SU-DHL-6 (cell line): ENCODE measurements at regions not wholly inside any gene's neighbourhood (a gene's known extent, or its start where the extent isn't known, plus 50 kb on each side); places are given as distances from the start of the nearest gene placed in this dataset.

Experiments
- H2AFZ ChIP-seq: fragments of 200-600 bp; sonication (generic); 2 replicates; pipeline ENCODE4 v1.6.1; 2014; ENCODE audit warnings: low read depth, mild to moderate bottlenecking, moderate library complexity, mixed read lengths, antibody characterized with exemption, low read length; ENCODE audit not compliant: severe bottlenecking
- H3F3A ChIP-seq: fragments of 200-600 bp; shearing (Covaris generic); 2 replicates; pipeline ENCODE4 v1.6.0; 2016; ENCODE audit warnings: antibody characterized with exemption, mild to moderate bottlenecking; ENCODE audit not compliant: insufficient read depth
- H3K27ac ChIP-seq: fragments of 200-600 bp; sonication (generic); 2 replicates; pipeline ENCODE4 v1.5.1; 2016; ENCODE audit warnings: low read depth, mild to moderate bottlenecking, low read length, moderate library complexity, mixed read lengths
- H3K27me3 ChIP-seq: fragments of 200-600 bp; sonication (generic), shearing (Covaris generic); 2 replicates; pipeline ENCODE4 v1.6.0; 2014; ENCODE audit warnings: mild to moderate bottlenecking, low read length
- H3K36me3 ChIP-seq: fragments of 200-600 bp; sonication (generic); 2 replicates; pipeline ENCODE4 v1.6.1; 2014; ENCODE audit warnings: mild to moderate bottlenecking, low read length, mixed read lengths
- H3K4me2 ChIP-seq: fragments of 300-600, 200-600 bp; shearing (Covaris generic), sonication (generic); 2 replicates; pipeline ENCODE4 v1.6.0; 2014; ENCODE audit warnings: low read length, low read depth, mild to moderate bottlenecking; ENCODE audit not compliant: poor library complexity, severe bottlenecking
- H3K4me3 ChIP-seq: fragments of 200-600 bp; sonication (generic); 2 replicates; pipeline ENCODE4 v1.5.1; 2014; ENCODE audit warnings: antibody characterized with exemption, low read length, mild to moderate bottlenecking, mixed read lengths; ENCODE audit not compliant: insufficient read depth, poor library complexity, severe bottlenecking
- H3K79me2 ChIP-seq: fragments of 200-600 bp; sonication (generic); 2 replicates; pipeline ENCODE4 v1.6.1; 2014; ENCODE audit warnings: mild to moderate bottlenecking, low read length, moderate library complexity; ENCODE audit not compliant: insufficient read depth
- H3K9ac ChIP-seq: fragments of 200-600 bp; sonication (generic); 2 replicates; pipeline ENCODE4 v1.7.0; 2014; ENCODE audit warnings: mild to moderate bottlenecking, low read length
- H3K9me2 ChIP-seq: fragments of 200-600 bp; sonication (generic); replicated peaks from 2 replicates; pipeline ENCODE4 v1.6.1; 2014; ENCODE audit warnings: low read length; ENCODE audit not compliant: insufficient read depth
- H3K9me3 ChIP-seq: fragments of 200-600 bp; sonication (generic); 2 replicates; pipeline ENCODE4 v1.6.1; 2014; ENCODE audit warnings: low read length, mixed read lengths; ENCODE audit not compliant: insufficient read depth
- H4K20me1 ChIP-seq: fragments of 200-600 bp; sonication (generic); 2 replicates; pipeline ENCODE4 v1.6.1; 2014; ENCODE audit warnings: low read depth, mild to moderate bottlenecking, antibody characterized with exemption, low read length, moderate library complexity, mixed read lengths
- EZH2phosphoT487 ChIP-seq: fragments of 200-600 bp; sonication (generic), shearing (Covaris generic); conservative IDR thresholded peaks from 2 replicates; pipeline ENCODE4 v1.6.1; 2018; ENCODE audit warnings: mild to moderate bottlenecking, antibody characterized with exemption, low read length, moderate library complexity, mixed read lengths
- TF ChIP-seq, protein P1 (sequence below): fragments of 200-600 bp; sonication (generic); IDR thresholded peaks from one replicate; pipeline ENCODE4 v1.5.1; 2017; ENCODE audit warnings: antibody characterized with exemption, mild to moderate bottlenecking, low read length, moderate library complexity; ENCODE audit not compliant: insufficient read depth, poor library complexity, severe bottlenecking

DNA sequence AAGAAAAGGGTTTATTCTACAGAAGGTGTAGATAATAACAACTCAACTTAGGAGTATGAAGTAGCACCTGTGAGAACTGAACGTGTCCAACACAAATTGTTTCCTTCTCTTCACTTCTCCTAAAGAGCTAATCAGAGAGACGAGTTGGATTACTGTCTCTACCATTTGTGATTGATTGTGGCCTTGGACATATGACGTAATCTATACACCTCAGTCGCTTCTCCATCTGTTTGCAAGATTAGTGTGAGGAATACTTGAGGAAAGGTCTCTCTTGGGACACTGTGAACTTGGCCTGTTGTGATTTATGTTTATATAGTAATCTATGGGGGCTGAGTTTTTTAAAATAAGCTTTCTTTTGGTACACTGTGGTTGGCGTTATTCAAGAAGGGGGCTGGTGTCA lies 182.0 kb downstream of the ZNF330 start:
- no peaks in the 10 kb centered on the region for H3K36me3 ChIP-seq
- no peak overlapping the region for H3K9ac ChIP-seq
- H3K9me3 ChIP-seq, result no peaks in the 10 kb centered on the region
- no peaks in the 10 kb centered on the region for H3K27me3 ChIP-seq
- H3K4me3 ChIP-seq, result no peak overlapping the region
- H3F3A ChIP-seq, result no peaks in the 10 kb centered on the region
- H3K79me2 ChIP-seq, result no peaks in the 10 kb centered on the region
- TF ChIP-seq EZH2phosphoT487, result no peak
- TF ChIP-seq, protein P1, sequence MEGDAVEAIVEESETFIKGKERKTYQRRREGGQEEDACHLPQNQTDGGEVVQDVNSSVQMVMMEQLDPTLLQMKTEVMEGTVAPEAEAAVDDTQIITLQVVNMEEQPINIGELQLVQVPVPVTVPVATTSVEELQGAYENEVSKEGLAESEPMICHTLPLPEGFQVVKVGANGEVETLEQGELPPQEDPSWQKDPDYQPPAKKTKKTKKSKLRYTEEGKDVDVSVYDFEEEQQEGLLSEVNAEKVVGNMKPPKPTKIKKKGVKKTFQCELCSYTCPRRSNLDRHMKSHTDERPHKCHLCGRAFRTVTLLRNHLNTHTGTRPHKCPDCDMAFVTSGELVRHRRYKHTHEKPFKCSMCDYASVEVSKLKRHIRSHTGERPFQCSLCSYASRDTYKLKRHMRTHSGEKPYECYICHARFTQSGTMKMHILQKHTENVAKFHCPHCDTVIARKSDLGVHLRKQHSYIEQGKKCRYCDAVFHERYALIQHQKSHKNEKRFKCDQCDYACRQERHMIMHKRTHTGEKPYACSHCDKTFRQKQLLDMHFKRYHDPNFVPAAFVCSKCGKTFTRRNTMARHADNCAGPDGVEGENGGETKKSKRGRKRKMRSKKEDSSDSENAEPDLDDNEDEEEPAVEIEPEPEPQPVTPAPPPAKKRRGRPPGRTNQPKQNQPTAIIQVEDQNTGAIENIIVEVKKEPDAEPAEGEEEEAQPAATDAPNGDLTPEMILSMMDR, result no peak
- no peaks in the 10 kb centered on the region for H4K20me1 ChIP-seq
- no peak overlapping the region for H3K27ac ChIP-seq
- no peaks in the 10 kb centered on the region for H3K9me2 ChIP-seq
- H3K4me2 ChIP-seq, result no peak overlapping the region
- H2AFZ ChIP-seq, result no peak overlapping the region

DNA sequence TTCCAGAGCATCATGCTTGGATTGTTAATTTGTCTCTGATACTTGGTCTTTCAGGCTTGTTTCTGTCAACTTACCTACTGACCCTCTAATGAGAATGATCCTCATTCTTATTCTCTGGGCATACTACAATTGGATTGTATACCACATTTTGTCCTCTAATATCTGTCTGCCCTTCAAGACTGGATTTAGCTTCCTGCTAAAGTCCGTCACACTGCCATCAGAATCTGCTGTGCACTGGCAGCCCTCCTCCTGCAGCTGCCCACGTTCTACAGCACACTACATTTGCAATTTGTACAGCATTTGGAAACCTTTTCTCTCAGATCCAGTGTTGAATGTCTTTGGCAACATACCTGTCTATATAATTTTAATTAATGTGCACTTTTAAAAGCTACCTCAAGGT lies 183.1 kb downstream of the ZNF330 start:
- no peak overlapping the region for H3K9ac ChIP-seq
- H3K27me3 ChIP-seq, result no peaks in the 10 kb centered on the region
- no peak overlapping the region for H2AFZ ChIP-seq
- H3F3A ChIP-seq, result no peaks in the 10 kb centered on the region
- no peak overlapping the region for H3K4me3 ChIP-seq
- no peak overlapping the region for H3K27ac ChIP-seq
- H3K9me3 ChIP-seq, result no peaks in the 10 kb centered on the region
- no peak overlapping the region for H3K4me2 ChIP-seq
- H3K36me3 ChIP-seq, result no peaks in the 10 kb centered on the region
- no peak for TF ChIP-seq EZH2phosphoT487
- TF ChIP-seq, protein P1, result no peak
- H3K9me2 ChIP-seq, result no peaks in the 10 kb centered on the region
- H3K79me2 ChIP-seq, result no peaks in the 10 kb centered on the region
- no peaks in the 10 kb centered on the region for H4K20me1 ChIP-seq

DNA sequence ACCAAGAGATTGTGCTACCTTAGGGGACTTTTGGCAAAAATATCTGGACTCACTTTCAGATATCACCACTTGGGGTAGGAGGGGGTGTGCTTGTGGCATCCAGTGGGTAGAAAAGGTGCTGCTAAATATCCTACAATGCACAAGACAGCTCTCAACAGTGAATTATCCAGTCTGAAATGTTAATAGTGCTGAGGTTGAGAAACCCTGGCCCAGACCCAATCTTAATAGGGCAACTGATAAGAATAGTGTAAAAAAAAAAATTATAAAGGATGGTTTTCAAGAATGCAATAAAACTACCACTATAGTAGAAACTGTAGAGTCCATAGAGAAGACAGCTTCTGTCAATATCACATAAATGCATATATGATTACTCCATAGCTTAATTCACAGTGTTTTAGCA lies 185.5 kb downstream of the ZNF330 start:
- H3K4me3 ChIP-seq, result no peak overlapping the region
- H3K36me3 ChIP-seq, result no peaks in the 10 kb centered on the region
- no peak overlapping the region for H3K27ac ChIP-seq
- no peak for TF ChIP-seq EZH2phosphoT487
- TF ChIP-seq, protein P1, result no peak
- H3K79me2 ChIP-seq, result no peaks in the 10 kb centered on the region
- H3F3A ChIP-seq, result no peaks in the 10 kb centered on the region
- no peak overlapping the region for H3K4me2 ChIP-seq
- H3K27me3 ChIP-seq, result no peaks in the 10 kb centered on the region
- no peak overlapping the region for H2AFZ ChIP-seq
- no peaks in the 10 kb centered on the region for H4K20me1 ChIP-seq
- no peaks in the 10 kb centered on the region for H3K9me3 ChIP-seq
- no peak overlapping the region for H3K9ac ChIP-seq
- H3K9me2 ChIP-seq, result no peaks in the 10 kb centered on the region
